Esophagus squamous epithelium (tissue), 4 donors: ENCODE measurements at regions not wholly inside any gene's neighbourhood (a gene's known extent, or its start where the extent isn't known, plus 50 kb on each side); places are given as distances from the start of the nearest gene placed in this dataset.

Source experiments
- CTCF ChIP-seq, 6 experiments: fragments of 450-650 bp in 4 of 6; fragments of 200-600 bp in 2 of 6; sonication (generic) in 2 of 6; IDR thresholded peaks; one replicate each; pipeline ENCODE4 v1.5.1; 2016 to 2019; ENCODE audit warnings: antibody characterized with exemption in 6 of 6, mild to moderate bottlenecking in 4 of 6, moderate library complexity in 4 of 6
- POLR2A ChIP-seq, 4 donors: fragments of 450-650 bp; IDR thresholded peaks; one replicate each; pipeline ENCODE4 v1.6.1; 2017; ENCODE audit warnings: antibody characterized with exemption in 4 of 4, mild to moderate bottlenecking in 4 of 4, moderate library complexity in 3 of 4

- TF ChIP-seq CTCF (IDR thresholded peaks at IDR 0.05) (no peak), POLR2A (IDR thresholded peaks at IDR 0.05) (no peak)
Measured at GRCh38 chr7:22565315-22565811, 65.4 kb upstream of the STEAP1B start.
